ENCODE measurements at regions not wholly inside any gene's neighbourhood (a gene's known extent, or its start where the extent isn't known, plus 50 kb on each side); places are given as distances from the start of the nearest gene placed in this dataset.

DNA sequence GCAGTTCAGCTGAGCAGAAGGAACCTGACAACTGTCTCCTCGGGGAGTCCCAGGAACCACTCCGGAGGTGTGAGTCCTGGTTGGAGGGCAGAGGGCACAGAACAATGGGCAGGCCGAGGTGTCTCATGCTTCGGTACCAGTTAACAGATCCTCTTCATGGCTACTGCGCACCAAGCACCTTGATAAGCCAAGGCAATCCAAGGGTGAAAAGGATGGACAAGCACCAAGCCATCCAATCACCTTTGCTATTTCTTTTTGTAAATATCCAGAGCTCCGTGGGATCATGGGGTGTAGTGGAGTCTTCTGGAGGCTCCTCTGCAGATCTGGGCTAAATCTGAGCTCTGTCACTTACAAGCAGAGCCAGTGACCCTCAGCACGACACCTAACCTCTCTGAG lies 233.5 kb downstream of the WDR11 start:
- peak in 5 of 42 donors; percentile 7 to 51 (median 16) for DNase-seq
- intact Hi-C loops (cut with DNase I): no loop called here

DNA sequence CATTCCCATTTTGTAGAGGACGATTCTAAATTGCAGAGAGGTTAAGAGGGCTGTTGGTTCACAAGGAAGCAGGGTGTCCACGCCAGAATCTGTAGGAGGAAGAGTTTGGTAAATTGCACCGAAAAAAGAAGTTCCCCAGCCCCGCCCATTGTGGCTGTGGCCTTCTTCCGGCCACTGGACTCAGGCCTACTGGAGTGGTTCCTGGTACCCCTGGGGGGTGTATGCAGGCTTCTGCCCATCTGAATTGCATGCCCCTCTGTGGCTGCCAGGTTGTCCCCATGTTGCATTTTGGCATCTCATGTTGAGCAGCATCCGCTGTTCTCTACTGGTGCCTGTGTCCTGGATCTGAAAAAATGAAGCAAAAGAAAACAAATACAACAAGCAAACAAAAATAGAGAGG lies 234.2 kb downstream of the WDR11 start:
- peak in 26 of 42 donors; percentile 15 to 59 (median 40) for DNase-seq
- intact Hi-C loops (cut with DNase I): no loop called here

DNA sequence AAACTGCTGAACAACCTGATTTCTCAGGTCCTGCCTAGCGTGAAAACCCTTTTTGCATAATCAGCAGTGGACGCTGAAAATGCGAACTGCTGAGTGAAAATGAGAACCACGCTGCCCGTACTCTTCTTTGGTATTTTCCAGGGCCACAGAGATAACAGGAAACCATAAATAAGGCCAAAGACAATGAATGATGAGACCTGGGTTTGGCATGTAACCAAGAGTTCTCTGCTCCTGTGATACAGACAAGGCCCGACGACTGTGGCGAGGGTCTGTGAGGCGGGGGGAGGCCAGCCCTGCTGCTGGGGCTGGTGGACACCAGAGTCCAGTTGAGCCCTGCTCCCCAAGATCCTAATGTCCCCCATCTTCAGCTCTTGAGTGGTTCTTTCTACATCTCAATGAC lies 236.0 kb downstream of the WDR11 start:
- peak in 1 of 42 donors; percentile 33 for DNase-seq
- intact Hi-C loops (cut with DNase I): no loop called here

DNA sequence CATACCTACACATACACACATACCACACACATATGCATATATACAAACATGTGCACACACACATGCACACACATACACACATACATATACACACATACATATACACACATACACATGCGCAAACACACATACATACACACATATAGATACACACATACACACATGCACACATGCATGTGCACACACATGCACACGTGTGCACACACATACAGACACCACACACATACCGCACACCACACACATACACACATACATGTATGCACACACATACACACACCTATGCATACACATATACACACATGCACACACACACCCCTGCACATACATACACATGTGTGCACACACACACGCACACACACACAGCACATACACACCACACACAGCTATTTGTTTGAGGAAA lies 236.5 kb downstream of the WDR11 start:
- intact Hi-C loops (cut with DNase I): no loop called here
- peak in 1 of 42 donors; percentile 5 for DNase-seq

DNA sequence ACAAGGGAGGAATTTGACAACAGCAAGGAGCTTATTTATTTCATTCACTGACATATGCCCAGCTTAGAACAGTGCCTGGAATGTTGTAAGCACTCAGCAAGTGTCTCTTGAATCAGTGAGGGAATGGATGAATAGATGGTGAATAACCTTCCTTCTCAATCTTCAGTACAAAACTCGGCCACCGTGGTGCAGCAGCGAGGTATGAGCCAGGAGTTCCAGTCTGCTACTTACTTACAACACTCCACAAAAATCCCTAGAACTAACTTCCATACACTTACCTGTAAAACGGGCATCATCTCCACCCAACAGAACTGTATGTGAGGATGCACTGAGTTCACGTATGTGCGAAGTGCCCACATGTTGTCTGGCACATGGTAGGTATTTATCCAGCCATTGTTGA lies 237.4 kb downstream of the WDR11 start:
- DNase-seq: peak in 20 of 42 donors; percentile 29 to 64 (median 44)

DNA sequence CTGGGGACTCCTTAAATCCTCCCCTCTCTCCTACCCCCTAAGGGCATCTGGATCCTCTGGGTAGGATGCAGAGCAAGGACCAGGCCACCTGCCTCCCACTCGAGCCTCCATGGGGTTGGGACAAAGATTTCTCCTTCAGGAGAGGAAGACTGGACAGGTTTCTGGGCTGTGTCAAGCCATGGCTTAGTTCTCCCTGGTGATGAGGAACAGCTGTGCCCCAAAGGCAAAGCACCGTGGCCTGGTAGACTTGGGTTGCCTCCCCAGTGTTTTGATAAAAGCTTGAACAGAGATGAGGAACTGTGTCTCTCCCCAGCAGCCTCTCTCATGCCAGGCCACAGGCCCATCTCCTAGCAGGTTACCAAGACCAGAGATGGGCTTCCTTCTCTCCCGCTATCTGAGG lies 238.3 kb downstream of the WDR11 start:
- intact Hi-C loops (cut with DNase I): no loop called here
- peak in 1 of 42 donors; percentile 30 for DNase-seq

More for the DNA sequence above, 237.4 kb downstream of the WDR11 start:
- intact Hi-C loops (cut with DNase I): no loop called here

DNA sequence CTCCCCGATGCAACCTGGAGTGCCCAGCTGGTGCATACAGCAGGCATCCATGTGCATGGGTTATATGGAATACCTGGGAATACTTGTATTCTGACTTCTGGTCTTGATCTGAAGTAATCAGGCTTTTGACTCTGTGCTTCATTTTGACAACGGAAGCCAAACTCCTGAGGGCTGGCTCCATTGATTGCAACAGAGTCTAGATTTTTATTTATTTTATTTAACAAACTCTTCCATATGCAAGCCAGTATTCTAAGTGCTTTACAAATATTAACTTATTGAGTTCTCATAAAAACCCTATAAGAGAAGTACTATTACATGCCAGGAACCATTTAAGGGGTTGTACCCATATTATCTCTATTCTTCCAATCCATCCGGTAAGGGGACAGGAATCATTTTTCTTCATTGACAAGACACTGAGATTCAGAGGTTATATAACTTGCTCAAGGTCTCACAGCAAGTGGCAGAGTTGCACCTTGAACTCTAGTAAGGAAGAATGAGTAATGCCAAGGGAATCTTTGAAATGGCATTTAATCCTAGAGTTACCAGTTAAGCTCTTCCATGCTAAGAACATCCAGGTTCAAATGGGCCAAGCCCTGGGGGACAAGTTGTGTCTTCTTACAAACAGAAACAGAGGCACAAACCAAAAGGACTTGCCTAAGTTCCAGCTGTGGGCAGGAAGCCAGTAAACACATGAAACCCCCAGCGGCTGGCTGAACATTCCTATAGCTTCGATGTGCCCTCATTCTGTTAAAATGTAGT lies 241.0 kb downstream of the WDR11 start:
- intact Hi-C loops (cut with DNase I): no loop called here
- no peak for DNase-seq

DNA sequence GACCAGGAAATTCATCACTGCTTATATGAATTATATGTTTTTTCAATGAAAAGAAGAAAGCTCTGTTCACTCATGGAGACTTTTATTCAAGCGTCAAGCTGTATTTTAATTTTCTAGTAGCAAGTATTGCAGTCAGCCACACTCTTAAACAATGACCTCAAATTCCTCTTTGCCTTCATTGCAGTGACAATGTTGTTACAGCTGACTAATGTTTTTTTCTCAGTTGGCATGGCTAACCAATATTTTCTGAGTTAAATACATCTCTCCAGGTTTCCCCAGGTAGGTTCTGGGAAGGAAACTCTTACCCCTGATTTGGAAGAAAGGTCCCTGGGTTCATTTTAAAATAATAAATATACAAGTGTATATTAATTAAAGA lies 241.5 kb downstream of the WDR11 start:
- intact Hi-C loops (cut with DNase I): no loop called here
- DNase-seq: no peak

DNA sequence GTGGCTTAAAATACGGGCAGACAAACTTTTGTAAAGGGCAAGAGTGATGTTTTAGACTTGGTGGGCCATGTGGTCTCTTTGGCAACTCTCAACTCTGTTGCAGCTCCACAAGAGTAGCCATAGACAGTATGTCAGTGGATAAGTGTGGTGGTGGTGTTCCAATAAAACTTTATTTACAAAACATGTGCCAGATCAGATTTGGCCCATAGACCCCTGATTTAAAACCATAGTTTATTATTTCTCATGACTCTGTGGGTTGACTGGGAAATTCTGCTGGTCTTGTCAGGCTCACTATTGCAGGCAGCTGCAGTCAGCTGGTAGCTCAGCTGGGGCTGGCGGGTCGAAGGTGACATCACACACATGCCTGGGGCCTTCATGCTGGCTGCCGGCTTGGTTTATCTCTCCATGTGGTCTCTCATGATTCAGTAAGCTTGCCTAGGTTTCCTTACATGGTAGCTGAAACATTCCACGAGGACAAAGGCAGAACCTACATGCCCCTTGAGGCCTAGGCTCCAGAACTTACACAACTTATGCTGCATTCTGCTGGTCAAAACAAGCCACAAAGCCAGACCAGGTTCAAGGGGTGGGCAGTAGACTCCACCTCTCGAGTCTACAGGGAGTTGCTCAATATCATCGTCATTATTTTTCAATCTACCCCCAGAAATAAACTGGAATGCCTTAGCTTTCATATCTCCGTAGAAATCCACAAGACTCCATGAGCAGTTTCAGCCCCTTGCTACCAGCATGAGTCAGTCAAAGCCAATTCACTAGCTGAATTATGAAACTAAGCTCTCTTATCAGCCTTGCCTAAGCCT lies 245.7 kb downstream of the WDR11 start:
- intact Hi-C loops (cut with DNase I): no loop called here
- no peak for DNase-seq

DNA sequence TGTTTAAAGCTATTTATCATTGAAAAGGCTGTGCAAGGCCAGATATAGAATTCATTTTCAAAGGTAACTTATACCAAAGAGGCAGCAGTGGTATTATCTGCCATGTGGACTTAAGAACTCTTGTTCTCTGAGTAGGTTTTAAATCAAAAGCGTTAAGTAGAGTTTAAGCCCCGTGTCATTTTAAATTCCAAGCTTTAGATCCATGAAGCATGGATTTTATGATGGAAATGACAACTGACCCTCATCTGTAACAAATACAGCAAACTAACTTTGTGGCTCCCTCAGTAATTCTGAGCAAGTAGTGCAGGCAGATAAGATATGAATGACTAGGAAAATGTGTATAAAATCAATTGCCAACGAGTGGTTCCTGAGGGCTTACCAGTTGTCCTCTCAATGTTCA lies 247.0 kb downstream of the WDR11 start:
- no peak for DNase-seq
- intact Hi-C loops (cut with DNase I): no loop called here

DNA sequence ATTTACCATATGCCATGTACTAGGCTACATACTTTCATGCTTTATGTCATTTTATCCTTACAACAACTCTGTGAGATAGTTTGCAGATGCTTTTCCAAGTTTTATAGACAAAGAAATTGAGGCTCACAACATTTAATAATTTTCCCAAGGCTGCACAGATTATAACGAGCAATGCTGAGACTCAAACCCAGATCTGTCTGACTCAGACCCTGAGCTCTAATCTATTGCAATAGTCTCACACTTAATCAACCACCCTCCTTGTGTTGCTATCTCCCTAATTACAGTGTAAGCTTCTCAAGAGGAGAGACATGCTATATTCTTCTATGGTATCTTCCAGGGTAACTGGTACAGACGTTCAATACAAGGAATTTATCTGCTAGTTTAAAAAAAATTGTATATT lies 247.6 kb downstream of the WDR11 start:
- DNase-seq: no peak
- intact Hi-C loops (cut with DNase I): no loop called here

DNA sequence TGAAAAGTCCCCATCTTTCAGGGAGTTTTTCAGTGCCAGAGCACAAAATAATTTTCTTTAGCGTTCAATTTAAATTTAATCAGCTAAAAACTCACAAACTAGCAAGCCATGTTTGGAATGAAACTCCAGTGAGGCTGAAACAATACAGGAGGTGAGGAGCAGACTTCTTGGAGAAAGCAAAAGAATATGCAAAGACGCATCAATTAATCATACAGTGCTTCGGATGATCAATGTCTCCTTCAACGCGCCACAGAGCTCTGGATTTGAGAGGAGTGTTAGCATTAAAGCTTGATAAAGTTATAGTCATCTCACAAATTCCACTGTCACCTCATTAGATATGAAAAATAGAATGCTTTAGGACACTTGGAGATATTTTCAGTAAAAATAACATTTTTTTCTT lies 248.0 kb downstream of the WDR11 start:
- intact Hi-C loops (cut with DNase I): no loop called here
- no peak for DNase-seq

DNA sequence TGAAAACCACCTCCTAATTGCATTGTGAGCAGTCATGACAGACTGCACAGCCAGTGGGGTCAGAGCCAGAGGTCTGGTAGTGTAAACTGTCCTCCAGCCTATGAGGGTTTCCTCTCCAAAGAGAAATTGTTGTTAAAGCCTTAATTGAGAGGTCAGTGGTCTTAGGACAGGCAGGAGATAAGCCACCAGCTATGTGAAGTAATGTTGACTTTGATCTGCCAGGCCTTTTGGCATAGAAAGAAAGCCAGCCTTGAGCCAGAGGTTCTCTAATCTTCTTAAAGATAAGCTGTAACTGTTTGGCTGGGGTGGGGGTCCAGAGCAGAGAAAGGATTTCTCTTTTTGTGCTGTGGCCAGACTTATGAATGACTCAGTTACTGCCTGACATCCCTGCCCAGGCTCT lies 248.4 kb downstream of the WDR11 start:
- intact Hi-C loops (cut with DNase I): no loop called here

DNA sequence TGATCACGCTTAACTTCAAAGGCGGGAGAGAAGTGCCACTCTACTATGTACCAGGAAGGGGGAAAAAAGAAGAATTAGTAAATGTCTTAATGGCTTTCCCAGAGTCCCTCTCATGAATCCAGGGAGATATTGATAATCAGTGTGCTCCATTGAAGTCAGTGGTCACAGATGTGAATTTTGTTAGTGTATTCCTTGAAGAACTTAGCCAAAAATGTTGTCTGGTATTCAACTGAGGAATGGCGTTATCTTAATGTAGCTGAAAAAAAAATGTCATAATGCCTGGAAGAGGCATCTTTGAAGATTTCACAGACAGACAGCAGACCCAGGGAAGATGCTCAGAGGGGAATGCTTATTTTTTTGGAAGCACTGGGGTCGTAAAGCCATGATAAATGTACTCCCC lies 250.4 kb downstream of the WDR11 start:
- no peak for DNase-seq
- intact Hi-C loops (cut with DNase I): no loop called here

More for the DNA sequence above, 248.4 kb downstream of the WDR11 start:
- no peak for DNase-seq

DNA sequence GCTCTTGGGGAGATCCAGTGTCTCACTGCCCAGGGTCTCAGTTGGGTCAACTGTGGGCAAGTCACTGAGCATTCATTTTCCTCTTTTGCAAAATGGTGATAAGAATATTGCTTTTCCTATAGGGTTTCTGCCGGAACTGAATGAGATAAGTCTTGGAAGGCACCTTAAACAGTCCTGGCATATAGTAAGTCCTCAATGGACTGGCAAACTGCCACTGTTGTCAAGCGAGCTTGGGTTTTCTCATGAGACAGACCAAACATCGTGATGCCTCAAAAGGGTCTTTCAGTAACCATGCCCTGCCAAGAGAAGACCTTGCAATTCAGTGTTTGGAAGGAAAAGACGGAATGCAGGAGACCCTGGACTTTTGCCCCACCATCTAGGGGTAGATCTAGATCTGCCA lies 251.5 kb downstream of the WDR11 start:
- no peak for DNase-seq
- intact Hi-C loops (cut with DNase I): no loop called here

DNA sequence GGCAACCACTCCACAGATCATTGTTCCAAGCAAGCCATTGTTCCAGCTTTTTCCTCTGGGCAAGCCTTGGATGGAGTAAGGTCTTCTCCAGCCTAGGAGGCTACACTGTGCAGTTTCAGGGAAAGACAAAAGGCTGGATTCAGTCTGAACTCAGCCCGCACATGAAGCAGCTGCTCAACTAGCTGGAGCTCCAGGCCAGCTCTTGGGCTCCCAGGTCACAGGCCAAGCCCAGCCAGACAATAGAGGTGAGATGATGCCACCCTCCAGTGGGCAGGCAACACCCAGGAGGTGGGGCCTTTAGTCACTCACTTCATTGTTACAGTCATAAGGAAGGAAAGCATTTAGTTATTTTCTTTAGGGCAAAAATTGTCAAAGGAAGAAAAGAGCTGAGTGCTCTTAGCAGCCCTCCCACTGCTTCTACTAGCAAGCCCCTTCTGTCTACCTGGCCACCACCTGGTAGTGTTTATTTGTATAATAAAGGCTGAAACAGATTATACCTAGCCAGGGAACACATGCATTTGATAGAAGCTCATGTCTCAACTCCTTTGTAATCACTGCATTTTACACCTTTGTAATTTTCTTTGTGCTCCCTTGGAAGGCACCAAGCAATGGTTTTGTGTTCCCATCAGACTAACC lies 253.4 kb downstream of the WDR11 start:
- intact Hi-C loops (cut with DNase I): no loop called here
- peak in 3 of 42 donors; percentile 8 to 51 (median 21) for DNase-seq

DNA sequence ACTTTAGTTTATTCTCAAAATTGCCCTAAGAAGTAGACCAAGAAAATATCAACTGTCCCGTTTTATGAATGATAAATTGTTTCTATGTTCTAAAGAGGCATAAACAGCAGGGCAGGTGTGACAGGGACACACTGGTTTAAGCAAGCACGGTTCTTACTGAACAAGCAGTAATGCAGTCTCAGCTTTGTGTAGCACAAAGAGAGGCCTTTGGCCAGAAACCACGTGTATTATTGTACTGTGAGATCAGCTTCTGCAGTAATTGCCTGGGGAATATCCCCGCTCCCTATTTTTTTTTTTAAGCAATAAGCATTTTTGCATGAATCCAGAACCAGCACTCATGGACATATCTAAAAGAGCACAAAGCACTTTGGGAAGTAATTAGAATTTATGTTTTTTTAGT lies 255.4 kb downstream of the WDR11 start:
- intact Hi-C loops (cut with DNase I): no loop called here
- peak in 5 of 42 donors; percentile 13 to 58 (median 51) for DNase-seq

DNA sequence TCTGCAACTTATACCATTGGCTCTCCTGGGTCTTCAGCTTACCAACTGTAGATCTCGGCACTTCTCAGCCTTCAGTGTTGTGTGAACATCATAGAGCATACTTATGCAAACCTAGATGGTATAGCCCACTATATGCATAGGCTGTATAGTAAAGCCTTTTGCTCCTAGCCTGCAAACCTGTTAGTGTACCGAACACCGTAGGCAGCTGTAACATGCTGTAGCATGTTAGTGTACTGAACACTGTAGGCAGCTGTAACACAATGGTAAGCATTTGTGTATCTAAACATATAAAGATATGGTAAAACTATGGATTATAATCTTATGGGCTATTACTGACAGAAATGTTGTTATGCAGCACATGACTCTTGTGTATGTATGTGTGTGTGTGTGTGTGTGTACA lies 256.9 kb downstream of the WDR11 start:
- no peak for DNase-seq
- intact Hi-C loops (cut with DNase I): no loop called here

DNA sequence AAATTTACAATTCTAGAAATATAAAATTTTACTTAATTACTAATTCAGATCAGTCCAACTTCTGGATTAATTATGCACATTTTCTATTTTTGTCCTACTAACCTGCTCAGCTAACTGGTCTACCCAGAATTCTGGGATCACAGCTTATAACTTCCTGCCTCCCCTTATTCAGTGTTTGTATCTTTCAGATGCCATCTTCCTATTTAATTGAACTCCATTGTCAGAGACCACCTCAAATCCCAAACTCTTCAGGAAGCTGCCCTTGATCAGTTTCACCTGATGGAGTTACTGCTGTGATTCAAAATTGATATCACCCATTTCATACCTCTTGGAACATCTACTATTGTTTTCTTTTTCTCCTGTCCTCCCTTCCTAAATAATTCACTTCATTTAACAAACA lies 259.2 kb downstream of the WDR11 start:
- intact Hi-C loops (cut with DNase I): no loop called here
- DNase-seq: no peak

DNA sequence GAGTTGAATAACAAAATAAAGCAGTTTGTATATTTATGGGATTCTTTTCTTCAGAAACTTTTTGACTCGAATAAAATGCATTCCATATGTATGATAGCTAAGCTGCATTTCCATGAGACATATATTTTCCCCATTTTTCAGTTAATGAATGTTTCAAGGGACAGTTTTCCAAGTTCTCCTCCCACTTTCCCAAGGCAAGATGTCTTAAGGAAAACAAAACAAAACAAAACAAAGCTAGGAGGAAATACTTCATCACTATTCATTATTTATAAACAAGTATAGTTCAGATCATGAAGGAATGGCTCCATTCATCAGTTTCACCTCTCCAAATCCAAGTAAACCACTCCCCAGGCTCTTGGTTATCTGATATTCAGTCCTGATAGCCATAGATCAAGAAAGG lies 261.0 kb downstream of the WDR11 start:
- intact Hi-C loops (cut with DNase I): no loop called here

More for the DNA sequence above, 261.0 kb downstream of the WDR11 start:
- DNase-seq: no peak

Data from head of caudate nucleus (tissue), 42 donors.